Neutrophil (primary cell): ENCODE measurements at regions not wholly inside any gene's neighbourhood (a gene's known extent, or its start where the extent isn't known, plus 50 kb on each side); places are given as distances from the start of the nearest gene placed in this dataset.

Source experiments
- H3K27ac ChIP-seq: fragments of 200-600 bp; sonication (generic); 2 replicates; pipeline ENCODE4 v1.5.1; 2016; ENCODE audit warnings: mild to moderate bottlenecking, moderate library complexity
- H3K27me3 ChIP-seq: fragments of 200-600 bp; sonication (generic); 2 replicates; pipeline ENCODE4 v1.6.0; 2016; ENCODE audit warnings: mild to moderate bottlenecking
- H3K36me3 ChIP-seq: fragments of 200-600 bp; sonication (generic); 2 replicates; pipeline ENCODE4 v1.5.1; 2017
- H3K4me1 ChIP-seq, 2 experiments: fragments of 200-600 bp in 1 of 2; sonication (generic) in 1 of 2; 1 replicate in 1 of 2; 2 replicates in 1 of 2; pipeline versions ENCODE4 v1.5.1 to v1.6.1; 2013 to 2016; ENCODE audit warnings: low read depth in 1 of 2, low read length in 1 of 2, mild to moderate bottlenecking in 1 of 2, moderate library complexity in 1 of 2; ENCODE audit not compliant: control insufficient read depth in 1 of 2, insufficient read depth in 1 of 2
- H3K4me3 ChIP-seq, 2 experiments: fragments of 200-600 bp in 1 of 2; sonication (generic) in 1 of 2; 1 replicate in 1 of 2; 2 replicates in 1 of 2; pipeline ENCODE4 v1.5.1; 2013 to 2016; ENCODE audit warnings: low read depth in 1 of 2, low read length in 1 of 2, mild to moderate bottlenecking in 1 of 2, moderate library complexity in 1 of 2
- H3K9me3 ChIP-seq: fragments of 200-600 bp; sonication (generic); 2 replicates; pipeline ENCODE4 v1.5.1; 2016
- CTCF ChIP-seq: fragments of 200-600 bp; sonication (generic); IDR thresholded peaks from 2 replicates; pipeline ENCODE4 v1.5.1; 2016; ENCODE audit warnings: antibody characterized with exemption

- TF ChIP-seq CTCF: no peak
- Histone ChIP-seq H3K27me3 (no peaks in the 10 kb centered on the region), H3K27ac (no peak overlapping the region), H3K9me3 (no peaks in the 10 kb centered on the region), H3K36me3 (no peaks in the 10 kb centered on the region), H3K4me1 (no peaks in the 10 kb centered on the region), H3K4me3 (no peak overlapping the region)
These were observed 80.7 kb upstream of the NUDT4 start for GRCh38 chr12:93297032-93297431.

GRCh38 chr12:93297536-93297935, 80.2 kb upstream of the NUDT4 start:
- H3K4me1 ChIP-seq: no peaks in the 10 kb centered on the region
- no peak for TF ChIP-seq CTCF
- no peaks in the 10 kb centered on the region for H3K9me3 ChIP-seq
- no peaks in the 10 kb centered on the region for H3K27me3 ChIP-seq
- no peak overlapping the region for H3K27ac ChIP-seq
- no peak overlapping the region for H3K4me3 ChIP-seq
- no peaks in the 10 kb centered on the region for H3K36me3 ChIP-seq

GRCh38 chr12:93299262-93299846, 78.4 kb upstream of the NUDT4 start:
- Histone ChIP-seq H3K9me3 (no peaks in the 10 kb centered on the region), H3K4me3 (no peak overlapping the region), H3K27ac (no peak overlapping the region), H3K27me3 (no peaks in the 10 kb centered on the region), H3K4me1 (no peaks in the 10 kb centered on the region), H3K36me3 (no peaks in the 10 kb centered on the region)
- no peak for TF ChIP-seq CTCF

- Histone ChIP-seq H3K27me3 (no peaks in the 10 kb centered on the region), H3K4me1 (no peaks in the 10 kb centered on the region), H3K27ac (no peak overlapping the region), H3K36me3 (no peaks in the 10 kb centered on the region), H3K4me3 (no peak overlapping the region), H3K9me3 (no peaks in the 10 kb centered on the region)
- no peak for TF ChIP-seq CTCF
These were observed 77.1 kb upstream of the NUDT4 start for GRCh38 chr12:93300611-93301021.

GRCh38 chr12:93302331-93303229, 75.1 kb upstream of the NUDT4 start:
- no peak overlapping the region for H3K4me3 ChIP-seq
- no peaks in the 10 kb centered on the region for H3K4me1 ChIP-seq
- no peaks in the 10 kb centered on the region for H3K9me3 ChIP-seq
- H3K27ac ChIP-seq: no peak overlapping the region
- TF ChIP-seq CTCF: no peak
- H3K36me3 ChIP-seq: no peaks in the 10 kb centered on the region
- H3K27me3 ChIP-seq: no peaks in the 10 kb centered on the region
